ENCODE measurements at regions not wholly inside any gene's neighbourhood (a gene's known extent, or its start where the extent isn't known, plus 50 kb on each side); places are given as distances from the start of the nearest gene placed in this dataset.

DNA sequence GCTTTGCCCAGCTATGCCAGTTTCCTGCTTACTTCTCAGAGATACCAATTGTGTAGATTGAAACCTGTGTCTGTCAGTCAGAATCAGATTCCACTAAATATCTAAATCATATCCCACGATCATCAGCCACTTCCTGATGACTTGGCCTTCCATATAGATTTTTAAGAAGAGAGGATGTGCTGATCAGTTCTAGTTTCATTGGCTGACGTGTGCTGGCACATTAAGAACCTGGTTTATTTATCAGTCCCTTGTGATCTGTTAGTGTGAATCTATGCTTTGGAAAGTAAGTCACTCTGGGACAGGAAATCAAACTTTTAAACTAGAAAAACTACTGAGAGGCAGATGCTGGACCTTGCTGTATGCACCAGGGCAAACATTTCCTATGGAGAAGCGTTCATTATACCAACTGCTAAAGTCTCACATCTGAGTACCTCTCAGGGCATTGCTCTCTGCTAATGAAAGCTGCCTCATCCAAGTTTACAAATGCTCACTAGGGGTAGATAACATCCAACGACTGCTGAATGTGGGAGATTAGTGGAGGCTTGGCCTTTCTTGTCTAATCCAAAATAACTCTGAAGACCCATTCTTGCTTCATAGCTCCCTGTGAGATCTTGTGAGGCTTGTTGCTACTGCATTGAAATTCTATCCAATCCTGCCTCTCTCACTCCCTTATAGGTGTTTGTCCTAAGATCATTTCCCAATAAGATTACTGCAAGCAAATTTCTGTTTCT lies 109.1 kb downstream of the ARL4A start:
- TF ChIP-seq POLR2A (IDR thresholded peaks at IDR 0.05), result no peak
- TF ChIP-seq CTCF (IDR thresholded peaks at IDR 0.05), result no peak
- no peak for TF ChIP-seq POLR2AphosphoS5 (IDR thresholded peaks at IDR 0.05)
- H3K27me3 ChIP-seq, result no peaks in the 10 kb centered on the region
- intact Hi-C loops (cut with DNase I), result no loop called here
- WGBS, 2 donors, result 68 to 77% methylated on average over 4 of the region's 4 CpGs
- H3K27ac ChIP-seq, result no peak overlapping the region
- H3K36me3 ChIP-seq, result no peaks in the 10 kb centered on the region
- H3K4me1 ChIP-seq, result no peaks in the 10 kb centered on the region
- H3K9me3 ChIP-seq, result no peaks in the 10 kb centered on the region
- no peak overlapping the region for H3K4me3 ChIP-seq
- no peak for DNase-seq

DNA sequence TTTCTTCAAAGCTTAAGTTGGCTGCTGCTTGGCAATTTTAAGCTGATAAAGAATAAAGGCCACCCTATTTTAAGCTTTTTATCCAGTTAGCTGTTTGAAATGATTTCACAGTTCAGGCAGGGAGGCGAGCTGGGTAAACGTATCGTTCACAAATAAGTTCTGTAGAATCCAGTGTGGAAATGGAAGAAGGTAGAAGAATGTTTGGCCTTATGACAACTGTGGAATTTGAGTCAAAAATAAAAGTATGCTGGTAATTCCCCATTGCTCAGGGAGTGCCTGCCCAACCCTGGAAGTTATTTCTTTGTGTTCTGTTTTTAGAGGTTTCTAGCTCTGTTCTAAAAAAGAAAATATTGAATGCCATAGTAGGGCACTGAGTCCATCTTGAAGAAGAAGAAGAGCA lies 113.1 kb downstream of the ARL4A start:
- intact Hi-C loops (cut with DNase I), result no loop called here
- 77 to 85% methylated on average over 3 of the region's 3 CpGs for WGBS, 2 donors
- Histone ChIP-seq H3K36me3 (no peaks in the 10 kb centered on the region), H3K27ac (no peak overlapping the region), H3K9me3 (no peaks in the 10 kb centered on the region), H3K27me3 (no peaks in the 10 kb centered on the region), H3K4me3 (no peak overlapping the region), H3K4me1 (peaks cover 0 to 5% (median 0%) of the 10 kb centered on the region in 4 donors)
- no peak for DNase-seq
- no peak for TF ChIP-seq POLR2AphosphoS5 (IDR thresholded peaks at IDR 0.05)
- TF ChIP-seq EP300 (IDR thresholded peaks at IDR 0.05), result no peak
- TF ChIP-seq POLR2A (IDR thresholded peaks at IDR 0.05), result no peak
- TF ChIP-seq CTCF (IDR thresholded peaks at IDR 0.05), result no peak

DNA sequence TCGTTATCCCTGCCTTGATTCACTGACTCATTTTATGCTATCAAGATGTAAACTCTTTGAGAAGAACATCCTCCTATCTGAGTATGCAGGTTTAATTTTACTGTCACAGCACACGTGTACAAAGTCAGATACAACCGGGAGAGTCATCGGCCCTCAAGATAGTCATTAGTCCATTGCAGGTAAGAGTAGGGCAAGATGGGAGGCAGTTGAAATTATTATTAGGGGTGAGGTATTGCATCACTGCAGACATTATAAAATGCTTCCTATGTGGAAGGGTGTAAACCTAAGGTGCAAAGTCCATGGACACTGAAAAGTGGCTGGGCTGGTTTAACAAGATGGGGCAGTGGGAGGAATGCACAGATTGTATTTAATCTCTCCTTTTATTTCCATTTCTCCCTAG lies 113.7 kb downstream of the ARL4A start:
- H3K9me3 ChIP-seq, result no peaks in the 10 kb centered on the region
- 20 to 61% methylated on average over 4 of the region's 4 CpGs for WGBS, 2 donors
- H3K36me3 ChIP-seq, result no peaks in the 10 kb centered on the region
- intact Hi-C loops (cut with DNase I), result no loop called here
- peaks cover 0 to 5% (median 0%) of the 10 kb centered on the region in 4 donors for H3K4me1 ChIP-seq
- TF ChIP-seq POLR2AphosphoS5 (IDR thresholded peaks at IDR 0.05), result no peak
- H3K4me3 ChIP-seq, result no peak overlapping the region
- H3K27me3 ChIP-seq, result no peaks in the 10 kb centered on the region
- no peak overlapping the region for H3K27ac ChIP-seq
- no peak for DNase-seq

- H3K36me3 ChIP-seq, result no peaks in the 10 kb centered on the region
- no peak overlapping the region for H3K27ac ChIP-seq
- WGBS, 2 donors, result 16 to 60% methylated on average over 2 of the region's 2 CpGs
- peaks cover 0 to 5% (median 0%) of the 10 kb centered on the region in 4 donors for H3K4me1 ChIP-seq
- no peak for DNase-seq
- TF ChIP-seq CTCF (IDR thresholded peaks at IDR 0.05) (no peak), POLR2A (IDR thresholded peaks at IDR 0.05) (no peak), EP300 (IDR thresholded peaks at IDR 0.05) (no peak), POLR2AphosphoS5 (IDR thresholded peaks at IDR 0.05) (no peak)
- no peak overlapping the region for H3K4me3 ChIP-seq
- intact Hi-C loops (cut with DNase I), result no loop called here
- no peaks in the 10 kb centered on the region for H3K27me3 ChIP-seq
- no peaks in the 10 kb centered on the region for H3K9me3 ChIP-seq
These were observed 114.6 kb downstream of the ARL4A start for GRCh38 chr7:12802070-12802469.

- intact Hi-C loops (cut with DNase I), result no loop called here
- WGBS, 2 donors, result 19 to 66% methylated on average over 7 of the region's 7 CpGs
These were observed 116.1 kb downstream of the ARL4A start for GRCh38 chr7:12803542-12803941.

More at GRCh38 chr7:12803542-12803941, 116.1 kb downstream of the ARL4A start:
- Histone ChIP-seq H3K4me3 (no peak overlapping the region), H3K9me3 (no peaks in the 10 kb centered on the region), H3K4me1 (peaks cover 0 to 5% (median 0%) of the 10 kb centered on the region in 4 donors), H3K36me3 (no peaks in the 10 kb centered on the region), H3K27ac (no peak overlapping the region), H3K27me3 (no peaks in the 10 kb centered on the region)
- DNase-seq, result no peak
- TF ChIP-seq POLR2AphosphoS5 (IDR thresholded peaks at IDR 0.05) (no peak), CTCF (IDR thresholded peaks at IDR 0.05) (no peak), EP300 (IDR thresholded peaks at IDR 0.05) (no peak), POLR2A (IDR thresholded peaks at IDR 0.05) (no peak)

Measured in sigmoid colon (tissue), 6 donors.